ENCODE measurements at regions not wholly inside any gene's neighbourhood (a gene's known extent, or its start where the extent isn't known, plus 50 kb on each side); places are given as distances from the start of the nearest gene placed in this dataset.

DNA sequence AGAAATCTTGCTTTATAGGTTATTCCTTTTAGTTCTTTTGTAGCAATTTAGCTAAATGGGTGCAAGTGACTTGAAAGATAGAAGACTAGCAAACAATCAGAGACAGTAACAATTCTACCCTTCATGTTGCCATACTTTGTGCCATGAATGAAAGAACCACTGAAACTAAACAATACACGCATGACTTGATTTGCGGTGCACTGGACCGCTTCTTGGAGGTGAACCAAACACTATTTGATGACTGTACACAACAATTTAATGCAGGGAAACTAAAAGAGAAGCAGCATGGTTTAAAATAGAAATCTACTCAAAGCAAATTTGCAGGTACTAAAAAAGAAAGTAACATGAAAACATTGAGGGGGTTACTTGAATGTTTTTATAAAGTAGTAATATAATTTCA, 331.0 kb upstream of the RARB start (continued):
- TF ChIP-seq, protein P1, sequence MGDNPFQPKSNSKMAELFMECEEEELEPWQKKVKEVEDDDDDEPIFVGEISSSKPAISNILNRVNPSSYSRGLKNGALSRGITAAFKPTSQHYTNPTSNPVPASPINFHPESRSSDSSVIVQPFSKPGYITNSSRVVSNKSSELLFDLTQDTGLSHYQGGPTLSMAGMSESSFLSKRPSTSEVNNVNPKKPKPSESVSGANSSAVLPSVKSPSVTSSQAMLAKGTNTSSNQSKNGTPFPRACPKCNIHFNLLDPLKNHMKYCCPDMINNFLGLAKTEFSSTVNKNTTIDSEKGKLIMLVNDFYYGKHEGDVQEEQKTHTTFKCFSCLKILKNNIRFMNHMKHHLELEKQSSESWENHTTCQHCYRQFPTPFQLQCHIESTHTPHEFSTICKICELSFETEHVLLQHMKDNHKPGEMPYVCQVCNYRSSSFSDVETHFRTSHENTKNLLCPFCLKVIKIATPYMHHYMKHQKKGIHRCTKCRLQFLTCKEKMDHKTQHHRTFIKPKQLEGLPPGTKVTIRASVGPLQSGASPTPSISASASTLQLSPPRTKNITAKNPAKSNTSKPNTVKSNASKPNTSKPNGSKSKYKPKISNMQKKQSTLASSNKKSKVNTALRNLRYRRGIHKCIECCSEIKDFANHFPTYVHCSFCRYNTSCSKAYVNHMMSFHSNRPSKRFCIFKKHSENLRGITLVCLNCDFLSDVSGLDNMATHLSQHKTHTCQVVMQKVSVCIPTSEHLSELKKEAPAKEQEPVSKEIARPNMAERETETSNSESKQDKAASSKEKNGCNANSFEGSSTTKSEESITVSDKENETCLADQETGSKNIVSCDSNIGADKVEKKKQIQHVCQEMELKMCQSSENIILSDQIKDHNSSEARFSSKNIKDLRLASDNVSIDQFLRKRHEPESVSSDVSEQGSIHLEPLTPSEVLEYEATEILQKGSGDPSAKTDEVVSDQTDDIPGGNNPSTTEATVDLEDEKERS (tag by site-specific recombination; IDR thresholded peaks at IDR 0.05), result no peak
- no peak for TF ChIP-seq ZNF10 (tag by site-specific recombination; IDR thresholded peaks at IDR 0.05)
- no peak for TF ChIP-seq ZFHX2 (tag by site-specific recombination; conservative IDR thresholded peaks at IDR 0.05)
- TF ChIP-seq RBAK (tag by site-specific recombination; IDR thresholded peaks at IDR 0.05), result no peak
- TF ChIP-seq ZNF660 (tag by site-specific recombination; IDR thresholded peaks at IDR 0.05), result no peak
- TF ChIP-seq ZNF777 (tag by site-specific recombination; IDR thresholded peaks at IDR 0.05; ENCODE audit: borderline replicate concordance), result no peak
- TF ChIP-seq, protein P2, sequence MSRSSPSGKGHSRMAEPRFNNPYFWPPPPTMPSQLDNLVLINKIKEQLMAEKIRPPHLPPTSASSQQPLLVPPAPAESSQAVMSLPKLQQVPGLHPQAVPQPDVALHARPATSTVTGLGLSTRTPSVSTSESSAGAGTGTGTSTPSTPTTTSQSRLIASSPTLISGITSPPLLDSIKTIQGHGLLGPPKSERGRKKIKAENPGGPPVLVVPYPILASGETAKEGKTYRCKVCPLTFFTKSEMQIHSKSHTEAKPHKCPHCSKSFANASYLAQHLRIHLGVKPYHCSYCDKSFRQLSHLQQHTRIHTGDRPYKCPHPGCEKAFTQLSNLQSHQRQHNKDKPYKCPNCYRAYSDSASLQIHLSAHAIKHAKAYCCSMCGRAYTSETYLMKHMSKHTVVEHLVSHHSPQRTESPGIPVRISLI (tag by site-specific recombination; IDR thresholded peaks at IDR 0.05), result no peak
- TF ChIP-seq ZNF202 (tag by site-specific recombination; IDR thresholded peaks at IDR 0.05; ENCODE audit: borderline replicate concordance), result no peak

DNA sequence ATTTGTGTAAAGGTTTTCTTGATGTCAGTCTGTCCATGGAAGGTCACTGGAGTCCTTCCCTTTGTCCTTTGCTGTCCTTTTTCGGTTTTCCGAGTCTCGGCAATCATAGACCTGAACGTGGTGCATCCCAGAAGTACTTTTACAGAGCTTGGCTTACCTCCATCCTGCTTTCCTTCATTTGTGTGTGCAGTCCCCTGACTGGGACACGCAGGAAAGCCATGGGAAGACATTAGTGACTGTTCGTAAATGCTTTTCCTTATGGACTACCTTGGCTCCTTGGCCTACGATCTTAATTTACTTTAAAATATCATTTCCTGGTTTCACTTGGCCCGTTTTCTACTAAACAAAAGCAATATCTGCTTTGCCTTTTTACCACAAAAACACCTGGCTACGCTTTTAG, 328.4 kb upstream of the RARB start:
- TF ChIP-seq ZFHX2 (tag by site-specific recombination; conservative IDR thresholded peaks at IDR 0.05) (no peak), ZNF350 (tag by site-specific recombination; IDR thresholded peaks at IDR 0.05) (no peak), GLIS2 (tag by site-specific recombination; IDR thresholded peaks at IDR 0.05) (no peak), ZBTB7A (tag by site-specific recombination; IDR thresholded peaks at IDR 0.05; ENCODE audit: low read depth) (no peak), ZNF354C (tag by site-specific recombination; IDR thresholded peaks at IDR 0.05; ENCODE audit: borderline replicate concordance, low read depth) (no peak), ZNF664 (tag by site-specific recombination; IDR thresholded peaks at IDR 0.05) (no peak), ZNF426 (tag by site-specific recombination; IDR thresholded peaks at IDR 0.05) (no peak), ZNF843 (tag by site-specific recombination; IDR thresholded peaks at IDR 0.05) (no peak)
- TF ChIP-seq, protein P3, sequence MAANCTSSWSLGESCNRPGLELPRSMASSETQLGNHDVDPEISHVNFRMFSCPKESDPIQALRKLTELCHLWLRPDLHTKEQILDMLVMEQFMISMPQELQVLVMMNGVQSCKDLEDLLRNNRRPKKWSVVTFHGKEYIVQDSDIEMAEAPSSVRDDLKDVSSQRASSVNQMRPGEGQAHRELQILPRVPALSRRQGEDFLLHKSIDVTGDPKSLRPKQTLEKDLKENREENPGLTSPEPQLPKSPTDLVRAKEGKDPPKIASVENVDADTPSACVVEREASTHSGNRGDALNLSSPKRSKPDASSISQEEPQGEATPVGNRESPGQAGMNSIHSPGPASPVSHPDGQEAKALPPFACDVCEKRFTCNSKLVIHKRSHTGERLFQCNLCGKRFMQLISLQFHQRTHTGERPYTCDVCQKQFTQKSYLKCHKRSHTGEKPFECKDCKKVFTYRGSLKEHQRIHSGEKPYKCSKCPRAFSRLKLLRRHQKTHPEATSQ (tag by site-specific recombination; IDR thresholded peaks at IDR 0.05), result no peak
- H3K27ac ChIP-seq (ENCODE audit: extremely low read depth, low read depth, low read length), result no peak overlapping the region
- no peaks in the 10 kb centered on the region for H3K9me3 ChIP-seq (ENCODE audit: control insufficient read depth, insufficient read depth, low read depth, low read length)
- H3K4me1 ChIP-seq (ENCODE audit: control insufficient read depth, insufficient read depth, low read length), result no peaks in the 10 kb centered on the region
- no peak overlapping the region for H3K4me3 ChIP-seq (ENCODE audit: low read depth, low read length)
- ChIA-PET CTCF (interaction anchor here (0.7 kb wide), 1 partner anchor 277 kb away, joined by 3 read pairs; no protein-coding TSS in a partner anchor), POLR2A (no interaction called here)
- H3K36me3 ChIP-seq (ENCODE audit: control insufficient read depth in 2 of 2, insufficient read depth in 1 of 2, low read length in 2 of 2), result no peaks in the 10 kb centered on the region

DNA sequence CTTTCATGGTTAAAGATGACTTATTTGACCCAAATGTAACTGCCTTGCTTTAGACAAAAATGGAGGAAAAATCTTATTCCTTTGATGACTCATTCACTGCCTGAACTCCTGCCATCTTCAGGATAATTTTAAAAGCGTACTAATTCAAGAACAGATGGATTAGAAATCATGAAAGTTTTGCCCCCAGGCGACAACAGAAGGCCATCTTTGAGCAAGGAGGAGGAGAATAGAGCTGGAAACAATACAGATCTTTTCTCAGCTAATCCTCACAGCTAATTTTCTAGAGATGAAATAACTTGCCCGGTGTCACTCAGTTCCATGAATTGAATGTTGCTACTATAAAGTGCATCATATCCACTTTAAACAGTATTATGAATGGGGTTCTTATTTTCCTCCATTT, 324.7 kb upstream of the RARB start:
- CTCF ChIA-PET, result no interaction called here
- POLR2A ChIA-PET, result no interaction called here
- no peaks in the 10 kb centered on the region for H3K36me3 ChIP-seq (ENCODE audit: control insufficient read depth in 2 of 2, insufficient read depth in 1 of 2, low read length in 2 of 2)
- no peak overlapping the region for H3K27ac ChIP-seq (ENCODE audit: extremely low read depth, low read depth, low read length)
- H3K4me1 ChIP-seq (ENCODE audit: control insufficient read depth, insufficient read depth, low read length), result no peaks in the 10 kb centered on the region
- H3K9me3 ChIP-seq (ENCODE audit: control insufficient read depth, insufficient read depth, low read depth, low read length), result no peaks in the 10 kb centered on the region
- TF ChIP-seq ZSCAN23 (tag by site-specific recombination; IDR thresholded peaks at IDR 0.05) (no peak), ZBTB21 (tag by site-specific recombination; IDR thresholded peaks at IDR 0.05) (no peak)
- H3K4me3 ChIP-seq (ENCODE audit: low read depth, low read length), result no peak overlapping the region

Measured in HEK293 (cell line).